Upper lobe of left lung (tissue), 4 donors: ENCODE measurements at regions not wholly inside any gene's neighbourhood (a gene's known extent, or its start where the extent isn't known, plus 50 kb on each side); places are given as distances from the start of the nearest gene placed in this dataset.

ENCODE experiments used
- EP300 ChIP-seq, 4 donors: sonication (generic); formaldehyde crosslinking; IDR thresholded peaks; one replicate each; pipeline ENCODE4 v1.5.1; 2017; ENCODE audit warnings: antibody characterized with exemption in 4 of 4, control low read depth in 2 of 4
- POLR2A ChIP-seq, 4 donors: fragments of 450-650 bp; IDR thresholded peaks; one replicate each; pipeline ENCODE4 v1.5.1; 2016 to 2017; ENCODE audit warnings: antibody characterized with exemption in 4 of 4, mild to moderate bottlenecking in 2 of 4
- POLR2AphosphoS5 ChIP-seq, 2 donors: sonication (generic); formaldehyde crosslinking; IDR thresholded peaks; one replicate each; pipeline ENCODE4 v1.5.1; 2017; ENCODE audit warnings: antibody characterized with exemption in 2 of 2
- TF ChIP-seq, protein P1 (sequence below), 6 experiments: fragments of 450-650 bp in 4 of 6; fragments of 200-600 bp in 2 of 6; sonication (generic) in 2 of 6; IDR thresholded peaks; one replicate each; pipeline ENCODE4 v1.5.1; 2016 to 2019; ENCODE audit warnings: antibody characterized with exemption in 6 of 6

- TF ChIP-seq, protein P1, sequence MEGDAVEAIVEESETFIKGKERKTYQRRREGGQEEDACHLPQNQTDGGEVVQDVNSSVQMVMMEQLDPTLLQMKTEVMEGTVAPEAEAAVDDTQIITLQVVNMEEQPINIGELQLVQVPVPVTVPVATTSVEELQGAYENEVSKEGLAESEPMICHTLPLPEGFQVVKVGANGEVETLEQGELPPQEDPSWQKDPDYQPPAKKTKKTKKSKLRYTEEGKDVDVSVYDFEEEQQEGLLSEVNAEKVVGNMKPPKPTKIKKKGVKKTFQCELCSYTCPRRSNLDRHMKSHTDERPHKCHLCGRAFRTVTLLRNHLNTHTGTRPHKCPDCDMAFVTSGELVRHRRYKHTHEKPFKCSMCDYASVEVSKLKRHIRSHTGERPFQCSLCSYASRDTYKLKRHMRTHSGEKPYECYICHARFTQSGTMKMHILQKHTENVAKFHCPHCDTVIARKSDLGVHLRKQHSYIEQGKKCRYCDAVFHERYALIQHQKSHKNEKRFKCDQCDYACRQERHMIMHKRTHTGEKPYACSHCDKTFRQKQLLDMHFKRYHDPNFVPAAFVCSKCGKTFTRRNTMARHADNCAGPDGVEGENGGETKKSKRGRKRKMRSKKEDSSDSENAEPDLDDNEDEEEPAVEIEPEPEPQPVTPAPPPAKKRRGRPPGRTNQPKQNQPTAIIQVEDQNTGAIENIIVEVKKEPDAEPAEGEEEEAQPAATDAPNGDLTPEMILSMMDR (IDR thresholded peaks at IDR 0.05) = no peak
- TF ChIP-seq POLR2A (IDR thresholded peaks at IDR 0.05) = no peak
- TF ChIP-seq POLR2AphosphoS5 (IDR thresholded peaks at IDR 0.05) = no peak
- TF ChIP-seq EP300 (IDR thresholded peaks at IDR 0.05) = no peak
These were observed 1024.3 kb upstream of the EYS start for GRCh38 chr6:66731310-66731709.
